H9 (cell line): ENCODE measurements at regions not wholly inside any gene's neighbourhood (a gene's known extent, or its start where the extent isn't known, plus 50 kb on each side); places are given as distances from the start of the nearest gene placed in this dataset.

Experiments used
- DNase-seq: peaks from one replicate; pipeline ENCODE4 v3.0.0-alpha.2; 2017
- H2AFZ ChIP-seq: one replicate; pipeline ENCODE4 v1.6.1; 2013; ENCODE audit warnings: mild to moderate bottlenecking, low read length, control low read depth, moderate library complexity
- H2AK5ac ChIP-seq: 2 replicates; pipeline ENCODE4 v1.6.1; 2013; ENCODE audit warnings: low read length, control low read depth, mixed read lengths; ENCODE audit not compliant: insufficient read length
- H2BK120ac ChIP-seq: one replicate; pipeline ENCODE4 v1.6.1; 2013; ENCODE audit warnings: low read depth, mild to moderate bottlenecking, low read length, control low read depth, inconsistent platforms; ENCODE audit not compliant: poor library complexity, severe bottlenecking
- H2BK12ac ChIP-seq: 2 replicates; pipeline ENCODE4 v1.6.1; 2013; ENCODE audit warnings: low read length, control low read depth, mixed read lengths, low read depth; ENCODE audit not compliant: insufficient read length
- H2BK15ac ChIP-seq: 2 replicates; pipeline ENCODE4 v1.6.1; 2013; ENCODE audit warnings: low read depth, low read length, control low read depth
- H2BK20ac ChIP-seq: one replicate; pipeline ENCODE4 v1.6.1; 2013; ENCODE audit warnings: low read depth, mild to moderate bottlenecking, low read length, control low read depth, inconsistent platforms; ENCODE audit not compliant: poor library complexity, severe bottlenecking
- H2BK5ac ChIP-seq: 2 replicates; pipeline ENCODE4 v1.6.1; 2013; ENCODE audit warnings: low read length, control low read depth, mixed read lengths; ENCODE audit not compliant: insufficient read length
- H3K14ac ChIP-seq: 2 replicates; pipeline ENCODE4 v1.6.1; 2013; ENCODE audit warnings: low read length, control low read depth; ENCODE audit not compliant: insufficient read depth
- H3K18ac ChIP-seq: 2 replicates; pipeline ENCODE4 v1.6.1; 2013; ENCODE audit warnings: low read depth, mild to moderate bottlenecking, mixed read lengths, low read length, control low read depth; ENCODE audit not compliant: insufficient read length
- H3K23ac ChIP-seq: 2 replicates; pipeline ENCODE4 v1.6.1; 2013; ENCODE audit warnings: low read length, control low read depth, mixed read lengths, low read depth; ENCODE audit not compliant: insufficient read length
- H3K23me2 ChIP-seq: 2 replicates; pipeline ENCODE4 v1.6.1; 2013; ENCODE audit warnings: low read depth, mild to moderate bottlenecking, mixed read lengths, low read length, control low read depth; ENCODE audit not compliant: insufficient read length, poor library complexity, severe bottlenecking
- H3K27ac ChIP-seq: 2 replicates; pipeline ENCODE4 v1.5.1; 2013; ENCODE audit warnings: low read length, control low read depth, mixed read lengths, low read depth; ENCODE audit not compliant: insufficient read length
- H3K27me3 ChIP-seq: 2 replicates; pipeline ENCODE4 v1.6.1; 2013; ENCODE audit warnings: low read length, control low read depth, inconsistent platforms; ENCODE audit not compliant: insufficient read depth
- H3K4ac ChIP-seq: 2 replicates; pipeline ENCODE4 v1.6.1; 2013; ENCODE audit warnings: low read depth, mild to moderate bottlenecking, control low read depth, inconsistent platforms, low read length, moderate library complexity
- H3K4me1 ChIP-seq: 2 replicates; pipeline ENCODE4 v1.6.1; 2013; ENCODE audit warnings: low read length, control low read depth, inconsistent platforms; ENCODE audit not compliant: insufficient read depth
- H3K4me2 ChIP-seq: 2 replicates; pipeline ENCODE4 v1.6.1; 2013; ENCODE audit warnings: low read length, control low read depth, mixed read lengths; ENCODE audit not compliant: insufficient read length, insufficient read depth
- H3K56ac ChIP-seq: 2 replicates; pipeline ENCODE4 v1.6.1; 2013; ENCODE audit warnings: low read depth, mild to moderate bottlenecking, mixed read lengths, low read length, control low read depth; ENCODE audit not compliant: insufficient read length
- H3K79me1 ChIP-seq: 2 replicates; pipeline ENCODE4 v1.6.1; 2013; ENCODE audit warnings: low read depth, mild to moderate bottlenecking, moderate library complexity, low read length, control low read depth, inconsistent platforms; ENCODE audit not compliant: insufficient read depth, poor library complexity, severe bottlenecking
- H3K79me2 ChIP-seq: 2 replicates; pipeline ENCODE4 v1.6.1; 2013; ENCODE audit warnings: low read length, control low read depth, inconsistent platforms; ENCODE audit not compliant: insufficient read depth
- H3K9ac ChIP-seq: 2 replicates; pipeline ENCODE4 v1.6.1; 2013; ENCODE audit warnings: low read length, control low read depth, mixed read lengths; ENCODE audit not compliant: insufficient read length; ENCODE audit errors: extremely low read depth
- H3K9me3 ChIP-seq: one replicate; pipeline ENCODE4 v1.6.1; 2013; ENCODE audit warnings: low read depth, low read length, inconsistent platforms; ENCODE audit not compliant: control insufficient read depth
- H3T11ph ChIP-seq: one replicate; pipeline ENCODE4 v1.6.1; 2013; ENCODE audit warnings: mild to moderate bottlenecking, low read length, control low read depth, inconsistent platforms
- H4K20me1 ChIP-seq: one replicate; pipeline ENCODE4 v1.6.1; 2013; ENCODE audit not compliant: control insufficient read depth, insufficient read length, insufficient read depth
- H4K5ac ChIP-seq: 2 replicates; pipeline ENCODE4 v1.6.1; 2013; ENCODE audit warnings: low read depth, mild to moderate bottlenecking, mixed read lengths, low read length, control low read depth; ENCODE audit not compliant: insufficient read length
- H4K8ac ChIP-seq: replicated peaks from 2 replicates; pipeline ENCODE4 v1.6.1; 2013; ENCODE audit warnings: low read length, control low read depth, mixed read lengths, low read depth; ENCODE audit not compliant: insufficient read length
- H4K91ac ChIP-seq: 2 replicates; pipeline ENCODE4 v1.6.1; 2013; ENCODE audit warnings: low read depth, mild to moderate bottlenecking, moderate library complexity, mixed read lengths, low read length, control low read depth; ENCODE audit not compliant: insufficient read length
- H3K27ac Mint-ChIP-seq, 3 experiments: 2 replicates in 2 of 3; 3 replicates in 1 of 3; pipeline ENCODE4 v1.8.0; 2020 to 2021; ENCODE audit warnings: mixed read lengths in 3 of 3, mild to moderate bottlenecking in 1 of 3, moderate library complexity in 1 of 3
- H3K27me3 Mint-ChIP-seq: 2 replicates; pipeline ENCODE4 v1.8.0; 2021; ENCODE audit warnings: low read depth, mild to moderate bottlenecking, moderate library complexity, mixed read lengths
- H3K36me3 Mint-ChIP-seq, 3 experiments: 2 replicates in 2 of 3; 3 replicates in 1 of 3; pipeline ENCODE4 v1.8.0; 2020 to 2021; ENCODE audit warnings: low read depth in 3 of 3, mixed read lengths in 3 of 3; ENCODE audit not compliant: insufficient read depth in 1 of 3
- H3K4me1 Mint-ChIP-seq, 2 experiments: 2 replicates each; pipeline ENCODE4 v1.8.0; 2020; ENCODE audit warnings: mixed read lengths in 2 of 2
- H3K4me3 Mint-ChIP-seq, 2 experiments: 2 replicates in 1 of 2; 3 replicates in 1 of 2; pipeline ENCODE4 v1.8.0; 2020 to 2021; ENCODE audit warnings: mild to moderate bottlenecking in 2 of 2, mixed read lengths in 2 of 2, moderate library complexity in 1 of 2
- H3K9me3 Mint-ChIP-seq, 2 experiments: 2 replicates in 1 of 2; 3 replicates in 1 of 2; pipeline ENCODE4 v1.8.0; 2020; ENCODE audit warnings: mild to moderate bottlenecking in 2 of 2, mixed read lengths in 2 of 2, moderate library complexity in 1 of 2
- WGBS: extraction: QIAGEN DNeasy Blood & Tissue Kit; methylation state at CpG from one replicate; pipeline ENCODE4 v1.1.7; 2013; ENCODE audit warnings: missing lambda C conversion rate, low lambda C conversion rate, mixed read lengths; ENCODE audit not compliant: insufficient read length; ENCODE audit errors: extremely low coverage; 5-methylcytosine and 5-hydroxymethylcytosine counted together
- TF ChIP-seq, protein P1 (sequence below): fragments of 200-600 bp; sonication (generic); conservative IDR thresholded peaks from 3 replicates; pipeline ENCODE4 v1.8.0; 2021; ENCODE audit warnings: antibody characterized with exemption, mild to moderate bottlenecking

DNA sequence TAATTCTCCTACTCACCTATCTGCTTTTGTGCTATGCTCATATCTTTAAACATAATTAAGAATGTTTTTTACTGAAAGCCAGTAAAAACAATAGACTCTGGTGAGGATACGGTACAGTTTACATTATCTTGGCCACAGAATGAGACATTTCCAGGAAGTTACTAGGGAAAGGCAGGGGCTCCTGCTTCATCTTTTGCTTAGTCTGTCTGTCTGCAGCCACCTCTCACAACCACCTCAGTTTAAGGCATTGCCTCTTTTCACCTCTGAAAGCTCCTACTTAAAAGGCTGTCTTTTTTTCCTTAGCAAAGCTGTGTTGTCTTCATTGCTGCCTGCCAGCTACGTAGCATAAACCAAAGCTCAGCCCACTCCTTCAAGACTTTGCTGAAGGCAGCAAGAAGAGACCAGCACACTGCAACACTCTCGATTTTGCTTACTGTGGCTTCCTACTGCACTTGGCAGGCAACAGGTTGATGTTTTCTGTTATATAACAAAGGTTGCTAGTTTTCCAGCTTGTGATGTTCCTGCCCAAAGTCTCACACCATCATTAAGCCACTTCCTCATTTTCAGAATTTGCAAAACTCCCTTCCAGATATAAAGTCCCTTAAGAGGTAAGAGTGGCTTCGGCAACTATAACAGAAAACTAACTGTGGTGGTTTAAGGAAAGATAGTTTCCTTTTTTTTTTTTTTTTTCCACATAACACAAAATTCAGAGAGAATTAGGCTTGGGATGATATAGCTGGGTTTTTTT lies 432.9 kb downstream of the GRXCR1 start:
- Mint-ChIP-seq H3K36me3 (no peaks in the 10 kb centered on the region), H3K27me3 (no peaks in the 10 kb centered on the region), H3K4me1 (no peaks in the 10 kb centered on the region), H3K4me3 (no peak overlapping the region), H3K27ac (no peak overlapping the region), H3K9me3 (no peaks in the 10 kb centered on the region; a peak in 1 of 5 replicates)
- Histone ChIP-seq H2AK5ac (no peak overlapping the region), H3K9me3 (no peaks in the 10 kb centered on the region), H2BK20ac (no peak overlapping the region), H2AFZ (no peak overlapping the region), H3K79me1 (no peaks in the 10 kb centered on the region), H3K9ac (no peak overlapping the region), H4K5ac (no peak overlapping the region), H3K4me2 (no peak overlapping the region), H2BK5ac (no peak overlapping the region), H3K23ac (no peak overlapping the region), H3K4me1 (no peaks in the 10 kb centered on the region), H3K56ac (no peak overlapping the region), H3K18ac (no peak overlapping the region), H3K4ac (no peak overlapping the region), H3K14ac (no peak overlapping the region), H3K23me2 (no peaks in the 10 kb centered on the region), H2BK120ac (no peak overlapping the region), H3K79me2 (no peaks in the 10 kb centered on the region), H4K91ac (no peak overlapping the region), H2BK15ac (no peak overlapping the region), H4K8ac (no peak overlapping the region), H2BK12ac (no peak overlapping the region), H3K27me3 (no peaks in the 10 kb centered on the region), H3K27ac (no peak overlapping the region), H4K20me1 (no peaks in the 10 kb centered on the region), H3T11ph (no peak overlapping the region)
- TF ChIP-seq, protein P1, sequence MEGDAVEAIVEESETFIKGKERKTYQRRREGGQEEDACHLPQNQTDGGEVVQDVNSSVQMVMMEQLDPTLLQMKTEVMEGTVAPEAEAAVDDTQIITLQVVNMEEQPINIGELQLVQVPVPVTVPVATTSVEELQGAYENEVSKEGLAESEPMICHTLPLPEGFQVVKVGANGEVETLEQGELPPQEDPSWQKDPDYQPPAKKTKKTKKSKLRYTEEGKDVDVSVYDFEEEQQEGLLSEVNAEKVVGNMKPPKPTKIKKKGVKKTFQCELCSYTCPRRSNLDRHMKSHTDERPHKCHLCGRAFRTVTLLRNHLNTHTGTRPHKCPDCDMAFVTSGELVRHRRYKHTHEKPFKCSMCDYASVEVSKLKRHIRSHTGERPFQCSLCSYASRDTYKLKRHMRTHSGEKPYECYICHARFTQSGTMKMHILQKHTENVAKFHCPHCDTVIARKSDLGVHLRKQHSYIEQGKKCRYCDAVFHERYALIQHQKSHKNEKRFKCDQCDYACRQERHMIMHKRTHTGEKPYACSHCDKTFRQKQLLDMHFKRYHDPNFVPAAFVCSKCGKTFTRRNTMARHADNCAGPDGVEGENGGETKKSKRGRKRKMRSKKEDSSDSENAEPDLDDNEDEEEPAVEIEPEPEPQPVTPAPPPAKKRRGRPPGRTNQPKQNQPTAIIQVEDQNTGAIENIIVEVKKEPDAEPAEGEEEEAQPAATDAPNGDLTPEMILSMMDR, result no peak
- no peak for DNase-seq
- no CpG with 5 or more reads among the region's 4 CpGs for WGBS
